Glutamatergic neuron (in vitro differentiated cells): ENCODE measurements at regions not wholly inside any gene's neighbourhood (a gene's known extent, or its start where the extent isn't known, plus 50 kb on each side); places are given as distances from the start of the nearest gene placed in this dataset.

Source experiments
- DNase-seq: peaks from one replicate; pipeline ENCODE4 v3.0.0; 2022
- H3K27ac Mint-ChIP-seq: one replicate; pipeline ENCODE4 v1.8.0; 2020; ENCODE audit warnings: mild to moderate bottlenecking, mixed read lengths, inconsistent platforms; ENCODE audit not compliant: unreplicated experiment
- H3K27me3 Mint-ChIP-seq: one replicate; pipeline ENCODE4 v1.8.0; 2020; ENCODE audit warnings: mild to moderate bottlenecking, moderate library complexity, mixed read lengths, inconsistent platforms; ENCODE audit not compliant: unreplicated experiment
- H3K36me3 Mint-ChIP-seq: one replicate; pipeline ENCODE4 v1.8.0; 2020; ENCODE audit warnings: mild to moderate bottlenecking, mixed read lengths, inconsistent platforms; ENCODE audit not compliant: unreplicated experiment
- H3K4me1 Mint-ChIP-seq: one replicate; pipeline ENCODE4 v1.8.0; 2020; ENCODE audit warnings: mild to moderate bottlenecking, low read depth, mixed read lengths, inconsistent platforms; ENCODE audit not compliant: unreplicated experiment
- H3K4me3 Mint-ChIP-seq: one replicate; pipeline ENCODE4 v1.8.0; 2020; ENCODE audit warnings: mild to moderate bottlenecking, mixed read lengths, inconsistent platforms; ENCODE audit not compliant: unreplicated experiment
- H3K9me3 Mint-ChIP-seq: one replicate; pipeline ENCODE4 v1.8.0; 2020; ENCODE audit warnings: mild to moderate bottlenecking, moderate library complexity, mixed read lengths, inconsistent platforms; ENCODE audit not compliant: unreplicated experiment
- CTCF ChIP-seq: fragments of 200-600 bp; sonication (generic); IDR thresholded peaks from one replicate; pipeline ENCODE4 v1.5.0; 2021; ENCODE audit not compliant: partially characterized antibody, unreplicated experiment

GRCh38 chr15:88980498-88980897, 67.3 kb upstream of the MFGE8 start:
- Mint-ChIP-seq H3K27me3 (peaks cover 3% of the 10 kb centered on the region), H3K27ac (no peak overlapping the region), H3K9me3 (no peaks in the 10 kb centered on the region), H3K36me3 (no peaks in the 10 kb centered on the region), H3K4me1 (peaks cover 2% of the 10 kb centered on the region), H3K4me3 (no peak overlapping the region)
- no peak for DNase-seq
- no peak for TF ChIP-seq CTCF

DNA sequence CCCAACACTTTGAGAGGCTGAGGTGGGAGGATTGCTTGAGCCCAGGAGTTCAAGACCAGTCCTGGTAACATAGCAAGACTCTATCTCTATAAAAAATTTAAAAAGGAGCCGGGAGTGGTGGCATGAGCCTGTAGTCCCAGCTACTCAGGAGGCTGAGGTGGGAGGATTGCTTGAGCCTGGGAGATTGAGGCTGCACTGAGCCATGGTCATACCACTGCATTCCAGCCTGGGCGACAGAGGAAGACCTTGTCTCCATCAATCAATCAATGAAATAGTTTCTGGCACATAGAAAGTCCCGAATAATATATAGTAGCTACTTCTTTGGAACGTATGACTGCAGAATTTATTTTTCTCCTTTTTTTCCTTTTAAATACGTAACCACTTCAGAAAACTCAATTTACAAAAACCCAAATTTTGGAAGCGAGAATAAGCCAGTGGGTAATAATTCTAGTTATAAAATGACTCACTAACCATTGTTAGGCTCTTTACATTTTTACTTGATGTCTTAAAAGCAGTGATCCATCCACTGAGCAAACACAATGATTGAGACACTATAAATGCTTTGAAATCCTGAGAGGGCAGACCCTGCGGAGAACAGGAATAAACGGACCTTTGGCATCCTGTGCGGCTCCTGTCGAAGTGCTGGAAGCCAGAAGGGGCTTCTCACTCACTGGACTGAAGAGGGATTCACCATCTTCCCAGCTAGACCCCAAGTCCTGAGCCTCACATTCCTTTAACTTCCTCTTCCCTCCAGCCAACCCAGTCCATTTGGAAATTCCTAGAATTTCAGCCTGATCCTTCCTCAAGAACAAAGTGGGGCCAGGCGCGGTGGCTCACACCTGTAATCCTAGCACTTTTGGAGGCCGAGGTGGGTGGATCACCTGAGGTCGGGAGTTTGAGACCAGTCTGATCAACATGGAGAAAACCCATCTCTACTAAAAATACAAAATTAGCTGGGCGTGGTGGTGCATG, 68.4 kb upstream of the MFGE8 start:
- no peaks in the 10 kb centered on the region for H3K36me3 Mint-ChIP-seq
- no peak for DNase-seq
- H3K4me1 Mint-ChIP-seq, result peaks cover 2% of the 10 kb centered on the region
- H3K27me3 Mint-ChIP-seq, result peaks cover 3% of the 10 kb centered on the region
- no peak overlapping the region for H3K27ac Mint-ChIP-seq
- no peaks in the 10 kb centered on the region for H3K9me3 Mint-ChIP-seq
- TF ChIP-seq CTCF, result no peak
- no peak overlapping the region for H3K4me3 Mint-ChIP-seq

GRCh38 chr15:88982304-88982945, 69.2 kb upstream of the MFGE8 start:
- peaks cover 3% of the 10 kb centered on the region for H3K27me3 Mint-ChIP-seq
- H3K36me3 Mint-ChIP-seq, result no peaks in the 10 kb centered on the region
- H3K9me3 Mint-ChIP-seq, result no peaks in the 10 kb centered on the region
- TF ChIP-seq CTCF, result no peak
- no peak overlapping the region for H3K27ac Mint-ChIP-seq
- H3K4me1 Mint-ChIP-seq, result peaks cover 4% of the 10 kb centered on the region
- no peak for DNase-seq
- H3K4me3 Mint-ChIP-seq, result no peak overlapping the region

- no peak for TF ChIP-seq CTCF
- Mint-ChIP-seq H3K4me3 (no peak overlapping the region), H3K27me3 (peaks cover 3% of the 10 kb centered on the region), H3K27ac (no peak overlapping the region), H3K4me1 (peaks cover 9% of the 10 kb centered on the region), H3K9me3 (no peaks in the 10 kb centered on the region), H3K36me3 (no peaks in the 10 kb centered on the region)
- no peak for DNase-seq
Observed at GRCh38 chr15:88982946-88983342, 69.8 kb upstream of the MFGE8 start.

GRCh38 chr15:88983861-88984429, 70.8 kb upstream of the MFGE8 start:
- Mint-ChIP-seq H3K27ac (no peak overlapping the region), H3K4me1 (peaks cover 9% of the 10 kb centered on the region), H3K36me3 (no peaks in the 10 kb centered on the region), H3K27me3 (peaks cover 3% of the 10 kb centered on the region), H3K4me3 (no peak overlapping the region), H3K9me3 (no peaks in the 10 kb centered on the region)
- DNase-seq, result no peak
- no peak for TF ChIP-seq CTCF
